Right ventricle myocardium inferior (tissue), 1 donor: ENCODE measurements at regions not wholly inside any gene's neighbourhood (a gene's known extent, or its start where the extent isn't known, plus 50 kb on each side); places are given as distances from the start of the nearest gene placed in this dataset.
"Not testable (repeated sequence)": the region's sequence is repeated elsewhere in the genome, so short reads cannot be mapped to it uniquely, and the experiment has no call there.

Experiments
- ATAC-seq: fragments of 200-7000 bp; cut with Tn5 transposase; one replicate; pipeline ENCODE4 v1.9.1; 2020; ENCODE audit warnings: mild to moderate bottlenecking, moderate library complexity
- DNase-seq: peaks from one replicate; pipeline ENCODE4 v3.0.0; 2021; ENCODE audit errors: missing footprints
- intact Hi-C: fragments of 100-400 bp; cut with DNase I; formaldehyde crosslinking; loops from one replicate; pipeline ENCODE4 v1.11.0; 2022
- donor health status: DM: no; HTN: yes; CAD: no; lungs with severe emphysema.

GRCh38 chr6:81515562-81516453 is 236.7 kb downstream of the TENT5A start:
- peak; percentile 84 for ATAC-seq
- no peak for DNase-seq
- intact Hi-C loops: no loop called here

- DNase-seq, ATAC-seq, intact Hi-C loops: not testable (repeated sequence)
Observed at GRCh38 chr6:81514195-81514594, 238.3 kb downstream of the TENT5A start.

GRCh38 chr6:81511423-81511822 is 241.1 kb downstream of the TENT5A start:
- DNase-seq (no peak), ATAC-seq (no peak)
- intact Hi-C loops: no loop called here

GRCh38 chr6:81495999-81496398 is 256.5 kb downstream of the TENT5A start:
- ATAC-seq: no peak
- DNase-seq: no peak
- intact Hi-C loops: no loop called here

GRCh38 chr6:81491454-81492101 is 260.9 kb downstream of the TENT5A start:
- intact Hi-C loops: no loop called here
- ATAC-seq (no peak), DNase-seq (no peak)

GRCh38 chr6:81487489-81487888 is 265.0 kb downstream of the TENT5A start:
- ATAC-seq (peak; percentile 92), DNase-seq (peak; percentile 44)
- intact Hi-C loops: no loop called here

DNA sequence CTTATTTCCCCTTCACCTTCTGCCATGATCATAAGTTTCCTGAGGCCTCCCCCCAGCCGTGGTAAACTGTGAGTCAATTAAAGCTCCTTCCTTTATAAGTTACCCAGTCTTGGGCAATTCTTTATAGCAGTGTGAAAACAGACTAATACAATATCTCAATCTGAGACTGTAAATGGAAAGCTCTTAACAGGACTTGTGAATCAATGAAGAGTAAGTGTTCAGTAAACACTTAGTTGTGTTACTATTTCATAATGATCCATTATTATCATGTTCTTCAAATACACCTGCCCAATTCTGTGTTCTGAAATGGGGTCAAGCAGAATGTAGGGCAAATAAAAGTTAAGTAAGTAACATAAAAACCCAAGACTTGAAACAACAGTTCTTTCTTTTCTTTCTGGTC is 266.2 kb downstream of the TENT5A start:
- ATAC-seq (no peak), DNase-seq (no peak)
- intact Hi-C loops: no loop called here

DNA sequence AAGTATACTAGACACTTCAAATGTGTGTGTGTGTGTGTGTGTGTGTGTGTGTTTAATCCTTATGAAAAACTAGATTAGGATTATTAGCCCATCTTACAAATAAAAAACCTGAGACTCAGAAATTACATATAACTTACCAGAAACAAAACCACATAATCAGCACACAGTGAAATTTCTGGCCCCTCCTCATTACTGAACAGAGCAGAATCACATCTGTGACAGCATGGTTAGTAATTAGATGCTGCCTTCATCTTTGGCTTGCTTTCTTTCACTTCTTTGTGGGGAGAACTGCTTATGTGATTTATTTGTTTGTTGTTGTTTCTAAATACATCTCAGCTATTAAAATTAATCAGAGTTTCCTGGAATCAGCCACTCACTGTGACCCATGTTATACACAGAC is 267.1 kb downstream of the TENT5A start:
- ATAC-seq (no peak), DNase-seq (no peak)
- intact Hi-C loops: no loop called here

- ATAC-seq (no peak), DNase-seq (no peak)
- intact Hi-C loops: no loop called here
Observed at GRCh38 chr6:81484251-81484650, 268.2 kb downstream of the TENT5A start.

- DNase-seq (no peak), ATAC-seq (no peak)
- intact Hi-C loops: no loop called here
Observed at GRCh38 chr6:81480139-81480538, 272.3 kb downstream of the TENT5A start.

DNA sequence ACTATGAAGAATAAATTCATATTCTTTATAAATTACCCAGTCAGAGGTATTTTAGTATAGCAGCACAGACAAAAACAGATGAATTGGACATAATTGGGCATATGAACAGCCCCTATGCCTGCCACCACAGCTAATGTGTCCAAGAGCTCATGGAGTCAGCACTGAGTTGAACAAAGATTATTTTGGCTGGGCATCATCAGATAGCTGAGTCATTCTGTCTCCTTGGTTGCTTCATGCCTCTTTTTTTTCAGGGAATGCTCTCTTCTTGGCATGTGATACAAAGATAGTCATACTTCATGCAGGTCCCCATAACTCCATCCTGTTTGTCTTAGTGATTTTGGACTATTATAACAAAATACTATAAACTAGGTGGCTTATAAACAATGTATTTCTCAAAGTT is 275.6 kb downstream of the TENT5A start:
- ATAC-seq (no peak), DNase-seq (no peak)
- intact Hi-C loops: no loop called here

- intact Hi-C loops: no loop called here
- DNase-seq: no peak
- no peak for ATAC-seq
Observed at GRCh38 chr6:81475646-81476045, 276.8 kb downstream of the TENT5A start.

- DNase-seq: no peak
- intact Hi-C loops: loop anchor here (5.0 to 10.0 kb wide), 2 partner anchors 221 to 286 kb away; partner anchors contain the start of gene TENT5A
- no peak for ATAC-seq
Observed at GRCh38 chr6:81465859-81466258, 286.6 kb downstream of the TENT5A start.

DNA sequence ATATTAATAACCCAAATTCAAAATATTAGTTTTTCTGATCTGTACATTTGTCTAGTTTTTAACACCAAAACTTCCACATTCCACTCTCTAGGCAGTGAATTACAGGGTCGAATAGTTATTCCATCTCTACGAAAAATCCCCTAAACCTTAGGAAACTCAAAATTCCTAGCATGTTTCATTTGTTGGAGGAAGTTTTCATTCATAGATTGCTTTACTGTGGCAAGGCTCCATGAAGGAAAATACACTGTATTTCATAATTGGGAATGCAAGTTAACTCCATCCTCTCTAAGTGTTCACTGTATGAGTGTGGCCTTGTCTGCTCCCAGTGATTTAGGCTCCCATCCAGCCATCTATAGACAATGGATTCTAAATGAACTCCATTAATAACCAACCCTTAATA is 296.1 kb downstream of the TENT5A start:
- DNase-seq (no peak), ATAC-seq (no peak)
- intact Hi-C loops: loop anchor here (10.0 kb wide), 1 partner anchor 852 kb away; no protein-coding TSS in a partner anchor

- intact Hi-C loops: loop anchor here (10.0 kb wide), 1 partner anchor 851 kb away; no protein-coding TSS in a partner anchor
- ATAC-seq: no peak
- DNase-seq: no peak
Observed at GRCh38 chr6:81455641-81456040, 296.8 kb downstream of the TENT5A start.

DNA sequence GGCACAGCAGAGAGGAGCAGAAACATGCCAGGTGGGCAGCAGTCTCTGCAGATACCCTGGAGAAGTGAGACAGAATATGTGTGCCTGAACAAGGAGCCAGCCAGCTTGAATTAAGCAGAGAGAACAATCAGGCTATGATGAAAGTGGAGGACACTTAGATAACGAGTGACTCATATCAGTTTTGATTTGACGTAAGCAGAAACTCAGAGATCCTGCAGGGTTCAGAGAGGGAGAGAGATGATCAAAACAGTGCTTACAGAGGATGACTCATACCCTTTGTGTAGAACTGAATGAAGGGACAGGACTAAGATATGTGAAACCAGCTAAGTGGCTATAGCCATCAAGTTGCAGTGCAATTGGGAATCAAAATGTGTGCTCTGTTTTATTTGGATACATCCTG is 300.7 kb downstream of the TENT5A start:
- ATAC-seq (peak; percentile 69), DNase-seq (no peak)
- intact Hi-C loops: loop anchor here (10.0 kb wide), 1 partner anchor 847 kb away; no protein-coding TSS in a partner anchor

GRCh38 chr6:81450180-81450579 is 302.3 kb downstream of the TENT5A start:
- DNase-seq (no peak), ATAC-seq (peak; percentile 23)
- intact Hi-C loops: loop anchor here (10.0 kb wide), 1 partner anchor 845 kb away; no protein-coding TSS in a partner anchor

GRCh38 chr6:81446509-81446908 is 306.0 kb downstream of the TENT5A start:
- DNase-seq: no peak
- intact Hi-C loops: no loop called here
- no peak for ATAC-seq

DNA sequence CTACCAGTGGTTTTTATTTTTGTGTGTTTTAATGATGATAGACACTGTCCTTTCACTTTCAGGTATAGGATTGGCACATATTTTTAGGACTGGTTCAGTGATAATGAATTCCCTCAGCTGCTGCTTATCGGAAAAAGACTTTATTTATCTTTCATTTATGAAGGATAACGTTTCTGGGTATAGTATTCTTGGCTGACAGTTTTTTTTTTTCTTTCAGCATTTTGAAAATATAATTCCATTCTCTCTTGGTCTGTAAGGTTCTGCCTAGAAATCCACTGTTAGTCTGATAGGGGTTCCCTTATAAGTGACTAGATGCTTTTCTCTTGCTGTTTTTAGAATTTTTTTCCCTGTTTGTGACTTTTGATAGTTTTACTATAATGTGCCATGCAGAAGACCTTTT is 313.1 kb downstream of the TENT5A start:
- DNase-seq: no peak
- no peak for ATAC-seq

GRCh38 chr6:81436990-81437389 is 315.5 kb downstream of the TENT5A start:
- ATAC-seq (no peak), DNase-seq (no peak)
- intact Hi-C loops: no loop called here

More for the DNA sequence above, 313.1 kb downstream of the TENT5A start:
- intact Hi-C loops: no loop called here
